T-helper 17 cell (primary cell): ENCODE measurements at regions not wholly inside any gene's neighbourhood (a gene's known extent, or its start where the extent isn't known, plus 50 kb on each side); places are given as distances from the start of the nearest gene placed in this dataset.

Experiments used
- ATAC-seq: fragments of 150-1000 bp; cut with Tn5 transposase; 2 replicates; pipeline ENCODE4 v1.10.0; 2021; ENCODE audit warnings: mild to moderate bottlenecking, moderate library complexity
- DNase-seq, 3 donors: peaks; one replicate each; pipeline versions ENCODE4 v3.0.0 to v3.0.0-alpha.2; 2020 to 2021
- H3K9me3 ChIP-seq: one replicate; pipeline ENCODE4 v1.7.0; 2013; ENCODE audit warnings: low read length, mild to moderate bottlenecking; ENCODE audit not compliant: control insufficient read depth, poor library complexity, severe bottlenecking
- H3K27ac Mint-ChIP-seq: one replicate; pipeline ENCODE4 v1.8.0; 2022; ENCODE audit warnings: mild to moderate bottlenecking, moderate library complexity, mixed read lengths
- H3K27me3 Mint-ChIP-seq: one replicate; pipeline ENCODE4 v1.8.0; 2022; ENCODE audit warnings: mixed read lengths
- H3K36me3 Mint-ChIP-seq: one replicate; pipeline ENCODE4 v1.8.0; 2022; ENCODE audit warnings: low read depth, mixed read lengths
- H3K4me1 Mint-ChIP-seq: one replicate; pipeline ENCODE4 v1.8.0; 2022; ENCODE audit warnings: mild to moderate bottlenecking, mixed read lengths
- H3K4me3 Mint-ChIP-seq: one replicate; pipeline ENCODE4 v1.8.0; 2022; ENCODE audit warnings: mild to moderate bottlenecking, moderate library complexity, mixed read lengths

DNA sequence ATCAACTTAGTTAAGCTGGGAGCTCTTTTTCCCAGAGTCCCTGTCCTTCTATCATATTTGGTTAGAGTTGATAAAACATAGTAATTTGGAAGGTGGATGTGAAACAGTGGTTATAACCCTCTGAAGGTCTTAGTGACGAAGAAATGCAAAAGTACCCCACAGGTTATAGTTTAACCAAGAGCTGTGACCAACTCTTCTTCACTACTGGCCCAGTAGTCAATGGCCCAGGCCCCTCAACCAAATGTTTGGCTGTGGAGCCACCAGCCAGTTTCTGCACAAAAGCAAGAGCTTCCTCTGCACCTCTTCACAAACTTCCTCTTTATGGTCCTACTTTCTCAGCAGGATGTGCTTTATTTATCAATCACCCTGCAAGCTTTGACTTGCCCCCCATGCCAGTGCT lies 132.6 kb downstream of the BMP4 start:
- no peaks in the 10 kb centered on the region for H3K9me3 ChIP-seq
- ATAC-seq = no peak
- H3K36me3 Mint-ChIP-seq = no peaks in the 10 kb centered on the region

DNA sequence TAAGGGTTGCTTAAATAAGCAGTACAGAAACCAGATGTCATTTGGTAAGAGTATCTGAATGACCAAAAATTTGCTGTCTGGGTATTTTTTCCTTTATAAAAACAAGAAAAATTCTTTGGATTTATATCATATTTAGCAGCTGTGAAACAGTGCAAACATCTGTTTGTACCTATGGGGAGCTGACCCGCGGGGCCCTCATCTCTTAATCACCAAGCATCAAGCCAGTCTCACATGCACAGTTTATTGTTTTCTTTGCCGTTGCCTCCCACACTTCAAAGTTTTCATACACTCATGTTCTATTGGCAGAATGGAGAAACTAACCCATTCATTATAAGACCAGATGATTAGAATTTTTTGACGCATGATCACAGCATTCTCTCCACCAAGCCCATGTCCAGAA lies 142.2 kb downstream of the BMP4 start:
- no peak overlapping the region for H3K4me3 Mint-ChIP-seq
- H3K4me1 Mint-ChIP-seq = no peaks in the 10 kb centered on the region
- ATAC-seq (no peak), DNase-seq (no peak)
- no peaks in the 10 kb centered on the region for H3K27me3 Mint-ChIP-seq
- no peaks in the 10 kb centered on the region for H3K9me3 ChIP-seq
- H3K36me3 Mint-ChIP-seq = no peaks in the 10 kb centered on the region
- H3K27ac Mint-ChIP-seq = no peak overlapping the region

More for the DNA sequence above, 132.6 kb downstream of the BMP4 start:
- Mint-ChIP-seq H3K4me1 (no peaks in the 10 kb centered on the region), H3K4me3 (no peak overlapping the region), H3K27ac (no peak overlapping the region), H3K27me3 (no peaks in the 10 kb centered on the region)
- DNase-seq = no peak

DNA sequence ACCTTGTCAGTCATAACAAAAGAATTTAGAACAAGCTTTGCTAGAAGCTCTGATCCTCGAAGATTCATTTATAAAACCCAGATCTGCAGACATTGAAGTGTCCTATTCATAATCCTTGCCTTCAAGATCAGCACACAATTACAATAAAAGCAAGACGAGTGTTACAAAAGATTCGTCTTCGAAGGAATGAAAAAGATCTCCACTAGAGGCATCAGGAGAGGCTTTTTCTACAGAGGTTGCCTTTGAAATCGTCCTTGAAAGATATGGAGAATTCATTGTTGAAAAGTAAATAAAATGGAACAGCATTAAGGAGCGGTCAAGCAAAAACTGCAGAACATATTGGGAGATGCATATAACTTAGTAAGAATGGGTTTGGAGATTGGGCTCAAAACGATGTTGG lies 146.4 kb downstream of the BMP4 start:
- ATAC-seq (no peak), DNase-seq (no peak)
- H3K9me3 ChIP-seq = no peaks in the 10 kb centered on the region
- Mint-ChIP-seq H3K4me1 (no peaks in the 10 kb centered on the region), H3K4me3 (no peak overlapping the region), H3K27me3 (no peaks in the 10 kb centered on the region), H3K36me3 (no peaks in the 10 kb centered on the region), H3K27ac (no peak overlapping the region)

DNA sequence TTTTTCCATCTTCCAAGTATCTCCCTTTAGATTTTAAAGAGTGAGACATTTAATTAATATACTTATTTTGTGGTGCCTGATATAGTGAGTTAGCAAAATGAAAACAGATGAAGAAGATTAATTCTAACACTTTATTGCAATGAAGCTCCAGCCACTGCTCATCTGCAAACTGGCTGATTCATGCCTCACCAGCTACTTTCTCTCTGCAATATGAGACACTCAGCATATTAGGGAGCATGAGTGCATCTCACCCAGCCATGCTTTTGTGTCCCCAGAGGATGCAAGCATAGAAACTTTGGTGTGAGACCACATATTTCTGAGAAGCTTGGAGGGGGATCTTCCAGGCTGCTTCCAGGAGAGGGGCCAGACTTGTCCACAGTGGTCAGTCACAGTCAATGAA lies 148.6 kb downstream of the BMP4 start:
- H3K4me3 Mint-ChIP-seq = no peak overlapping the region
- DNase-seq = no peak
- no peak overlapping the region for H3K27ac Mint-ChIP-seq
- no peaks in the 10 kb centered on the region for H3K9me3 ChIP-seq
- no peaks in the 10 kb centered on the region for H3K36me3 Mint-ChIP-seq
- no peaks in the 10 kb centered on the region for H3K4me1 Mint-ChIP-seq
- no peak for ATAC-seq
- H3K27me3 Mint-ChIP-seq = no peaks in the 10 kb centered on the region

DNA sequence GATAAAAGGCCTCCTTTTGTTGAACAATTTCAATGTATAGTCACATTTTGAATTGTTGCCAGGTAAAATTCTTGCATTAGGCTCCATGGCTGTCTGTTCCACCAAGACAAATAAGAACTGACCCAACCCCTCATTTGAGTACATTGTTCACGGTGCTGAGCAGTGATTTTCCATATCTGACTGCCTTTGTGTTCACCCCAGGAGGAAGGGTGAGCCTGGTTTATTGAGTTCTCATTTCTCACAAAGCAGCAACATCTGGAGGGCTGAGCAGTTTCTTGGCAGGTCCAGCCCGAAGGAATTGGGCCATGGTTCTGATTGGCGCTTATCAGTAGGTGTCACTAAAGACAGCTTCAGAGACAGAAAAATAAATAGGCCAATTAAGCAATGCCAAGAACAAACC lies 149.1 kb downstream of the BMP4 start:
- Mint-ChIP-seq H3K27me3 (no peaks in the 10 kb centered on the region), H3K27ac (no peak overlapping the region), H3K36me3 (no peaks in the 10 kb centered on the region), H3K4me1 (no peaks in the 10 kb centered on the region), H3K4me3 (no peak overlapping the region)
- ATAC-seq (no peak), DNase-seq (no peak)
- no peaks in the 10 kb centered on the region for H3K9me3 ChIP-seq

DNA sequence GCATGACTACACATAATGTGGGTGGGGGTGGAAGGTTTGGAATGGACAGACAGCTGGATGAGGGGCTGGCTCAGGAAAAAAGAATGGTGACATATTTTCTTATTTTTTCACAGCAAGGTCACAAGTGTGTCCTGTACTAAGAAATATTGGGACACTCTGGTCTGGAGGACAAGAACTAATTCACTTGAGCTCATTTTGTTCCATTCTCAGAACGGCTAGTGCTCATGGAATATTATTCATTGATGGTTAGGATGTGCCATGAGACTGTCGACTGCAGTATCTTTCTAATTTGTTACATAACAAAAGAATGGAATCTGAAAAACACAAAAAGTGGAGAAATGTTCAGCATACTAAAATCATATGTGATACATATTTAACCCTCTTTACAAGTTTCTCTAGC lies 149.5 kb downstream of the BMP4 start:
- Mint-ChIP-seq H3K36me3 (no peaks in the 10 kb centered on the region), H3K4me3 (no peak overlapping the region), H3K4me1 (no peaks in the 10 kb centered on the region), H3K27me3 (no peaks in the 10 kb centered on the region), H3K27ac (no peak overlapping the region)
- ATAC-seq (no peak), DNase-seq (no peak)
- no peaks in the 10 kb centered on the region for H3K9me3 ChIP-seq

DNA sequence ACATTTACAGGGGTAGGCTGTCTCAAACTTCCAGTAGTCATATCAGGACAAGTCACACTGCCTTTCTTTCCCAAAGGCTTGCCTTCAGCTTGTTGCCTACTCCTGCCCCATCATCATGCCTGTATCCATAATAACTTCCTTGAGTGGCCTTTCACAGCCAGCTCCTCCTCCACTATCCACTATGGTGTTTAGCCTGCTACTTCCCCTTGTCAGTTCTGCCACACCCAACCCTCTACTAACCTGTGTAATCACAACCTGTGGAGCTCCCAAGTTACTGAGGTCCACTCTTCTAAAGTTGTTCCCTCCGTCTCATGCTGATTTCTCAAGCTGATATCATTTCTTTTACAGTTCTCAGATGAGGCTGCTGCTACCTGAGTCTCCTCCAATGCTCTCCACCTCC lies 159.9 kb downstream of the BMP4 start:
- ATAC-seq (no peak), DNase-seq (no peak)
- no peak overlapping the region for H3K4me3 Mint-ChIP-seq
- no peak overlapping the region for H3K27ac Mint-ChIP-seq
- H3K36me3 Mint-ChIP-seq = no peaks in the 10 kb centered on the region
- H3K27me3 Mint-ChIP-seq = no peaks in the 10 kb centered on the region
- H3K9me3 ChIP-seq = no peaks in the 10 kb centered on the region
- H3K4me1 Mint-ChIP-seq = no peaks in the 10 kb centered on the region

DNA sequence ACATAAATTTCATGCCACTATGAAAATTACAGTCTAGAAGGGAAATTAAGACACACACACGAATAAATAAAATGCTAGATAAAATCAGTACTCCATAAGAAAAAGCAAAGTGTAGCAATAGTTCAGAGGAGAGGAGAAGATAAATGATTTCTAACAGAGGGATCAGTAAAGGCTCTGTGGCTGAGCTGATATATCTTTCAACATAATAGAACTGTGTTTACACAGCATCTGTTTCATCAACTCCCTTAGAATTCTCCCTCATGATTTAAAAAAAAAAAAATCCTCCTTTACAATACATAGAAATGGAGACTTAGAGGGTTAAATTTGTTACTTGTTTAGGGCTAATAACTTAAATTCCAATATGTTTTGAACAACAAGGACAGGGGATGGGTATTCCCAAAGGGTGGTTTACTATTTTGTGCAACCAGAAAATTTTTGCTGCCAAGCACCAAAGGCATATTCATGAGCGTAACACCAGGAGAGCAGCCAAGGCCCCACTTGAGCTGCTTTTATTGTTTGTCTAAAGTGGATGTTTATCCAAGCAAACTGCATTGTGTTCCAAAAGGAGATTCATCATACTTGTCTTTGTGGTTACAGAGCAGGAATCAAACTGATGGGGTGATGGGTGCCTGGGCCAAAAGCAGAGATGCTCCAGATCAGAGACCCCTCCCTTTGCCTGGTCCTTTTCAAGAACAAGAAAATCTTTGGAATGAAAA lies 162.7 kb downstream of the BMP4 start:
- Mint-ChIP-seq H3K27me3 (no peaks in the 10 kb centered on the region), H3K27ac (no peak overlapping the region), H3K4me3 (no peak overlapping the region), H3K4me1 (no peaks in the 10 kb centered on the region), H3K36me3 (no peaks in the 10 kb centered on the region)
- no peak for DNase-seq
- no peak for ATAC-seq
- no peaks in the 10 kb centered on the region for H3K9me3 ChIP-seq

DNA sequence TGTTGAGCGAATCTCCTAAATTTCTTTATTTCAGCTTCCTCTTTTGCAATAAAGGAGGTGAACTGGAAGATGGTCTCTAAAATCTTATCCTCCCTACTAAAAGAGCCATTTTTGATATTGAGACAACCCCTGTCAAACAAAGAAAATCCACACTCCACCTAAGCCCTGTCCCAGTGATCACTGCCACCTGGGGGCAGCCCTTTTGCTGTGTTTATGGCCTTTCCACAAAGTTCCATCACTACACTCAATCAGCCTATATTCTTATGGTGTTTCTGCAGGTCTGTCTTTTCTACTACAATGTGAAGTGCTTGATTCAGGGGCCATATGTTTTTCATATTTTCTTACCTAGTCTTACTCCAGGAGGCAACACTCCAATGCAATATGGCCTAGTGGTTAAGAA lies 163.7 kb downstream of the BMP4 start:
- no peak for ATAC-seq

DNA sequence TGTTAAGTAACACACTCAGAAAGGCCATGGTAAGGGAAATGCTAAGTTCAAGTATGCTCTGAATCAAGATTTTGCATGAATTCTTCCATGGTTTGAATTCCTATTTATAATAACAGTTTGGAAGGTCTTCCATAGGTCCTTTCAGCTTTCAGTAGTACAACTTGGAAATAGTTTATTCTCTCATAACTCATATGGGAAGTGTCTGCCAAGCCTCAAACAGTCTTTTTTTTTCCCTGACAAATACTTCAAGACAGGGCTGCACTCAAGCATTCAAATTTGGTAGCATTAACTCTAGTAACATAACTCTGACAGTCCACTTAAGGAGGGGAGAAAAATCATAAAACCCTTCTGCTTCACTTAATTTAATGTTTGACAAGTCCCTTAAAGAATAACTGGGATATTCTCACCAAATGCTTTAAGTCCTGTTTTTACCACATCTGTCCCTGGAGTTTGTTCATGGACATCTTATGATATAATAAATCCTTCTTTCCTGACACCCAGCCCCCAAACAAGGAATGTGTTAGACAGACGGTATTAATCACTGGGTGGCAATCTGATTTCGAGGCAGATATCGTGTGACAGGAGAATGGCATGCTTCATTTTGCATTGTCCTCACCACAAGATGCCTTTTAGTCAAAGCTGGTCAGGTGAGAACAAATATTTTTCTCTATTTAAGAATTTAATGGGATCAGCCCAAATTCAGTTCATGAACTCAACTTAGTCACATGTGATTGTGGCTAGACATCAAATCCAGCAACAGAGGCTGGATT lies 165.7 kb downstream of the BMP4 start:
- Mint-ChIP-seq H3K27ac (no peak overlapping the region), H3K4me3 (no peak overlapping the region), H3K27me3 (no peaks in the 10 kb centered on the region), H3K36me3 (no peaks in the 10 kb centered on the region), H3K4me1 (no peaks in the 10 kb centered on the region)
- DNase-seq (no peak), ATAC-seq (no peak)
- H3K9me3 ChIP-seq = no peaks in the 10 kb centered on the region

More for the DNA sequence above, 163.7 kb downstream of the BMP4 start:
- H3K9me3 ChIP-seq = no peaks in the 10 kb centered on the region
- no peak for DNase-seq
- H3K4me1 Mint-ChIP-seq = no peaks in the 10 kb centered on the region
- no peak overlapping the region for H3K4me3 Mint-ChIP-seq
- H3K27me3 Mint-ChIP-seq = no peaks in the 10 kb centered on the region
- no peaks in the 10 kb centered on the region for H3K36me3 Mint-ChIP-seq
- no peak overlapping the region for H3K27ac Mint-ChIP-seq

DNA sequence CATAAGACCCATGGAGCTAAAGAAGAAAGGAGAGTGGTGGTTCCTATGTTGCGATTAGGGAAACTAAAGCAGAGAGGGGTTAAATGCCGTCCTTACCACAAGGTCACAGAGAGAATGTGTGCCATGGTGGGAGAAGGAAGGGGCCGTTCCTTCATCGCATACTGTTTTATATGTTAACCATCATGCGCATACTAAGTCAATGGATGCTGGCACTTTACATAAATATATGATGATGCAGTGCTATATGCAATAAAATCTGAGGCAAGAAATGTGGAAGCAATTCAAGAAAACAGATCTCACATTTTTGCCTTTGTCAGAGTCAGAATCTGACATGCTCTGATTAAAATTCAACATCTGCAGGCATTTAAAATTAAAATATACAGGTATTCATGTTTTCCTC lies 168.1 kb downstream of the BMP4 start:
- ATAC-seq (no peak), DNase-seq (no peak)
- no peak overlapping the region for H3K4me3 Mint-ChIP-seq
- H3K27ac Mint-ChIP-seq = no peak overlapping the region
- H3K27me3 Mint-ChIP-seq = no peaks in the 10 kb centered on the region
- no peaks in the 10 kb centered on the region for H3K36me3 Mint-ChIP-seq
- no peaks in the 10 kb centered on the region for H3K9me3 ChIP-seq
- H3K4me1 Mint-ChIP-seq = no peaks in the 10 kb centered on the region

DNA sequence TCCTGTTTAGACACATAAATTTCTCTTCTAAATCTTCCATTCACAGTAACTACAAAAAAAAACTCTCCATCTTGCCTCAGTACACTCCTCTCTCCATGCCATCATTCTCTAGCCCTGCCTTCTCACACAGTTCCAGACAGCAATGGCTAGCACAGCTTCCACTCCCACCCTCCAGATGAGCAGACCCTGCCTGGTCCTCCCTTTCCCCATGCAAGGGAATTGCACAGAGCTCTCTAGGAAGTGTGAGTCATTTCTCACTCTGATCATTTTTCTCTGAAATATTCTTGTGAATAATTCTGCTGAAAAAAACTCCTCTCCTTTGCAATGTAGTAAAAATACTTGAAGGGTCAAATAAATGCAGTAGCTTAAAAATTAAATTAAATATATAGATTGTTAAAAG lies 170.6 kb downstream of the BMP4 start:
- H3K9me3 ChIP-seq = no peaks in the 10 kb centered on the region
- Mint-ChIP-seq H3K27me3 (no peaks in the 10 kb centered on the region), H3K36me3 (no peaks in the 10 kb centered on the region), H3K4me3 (no peak overlapping the region), H3K4me1 (no peaks in the 10 kb centered on the region), H3K27ac (no peak overlapping the region)
- no peak for ATAC-seq
- no peak for DNase-seq

DNA sequence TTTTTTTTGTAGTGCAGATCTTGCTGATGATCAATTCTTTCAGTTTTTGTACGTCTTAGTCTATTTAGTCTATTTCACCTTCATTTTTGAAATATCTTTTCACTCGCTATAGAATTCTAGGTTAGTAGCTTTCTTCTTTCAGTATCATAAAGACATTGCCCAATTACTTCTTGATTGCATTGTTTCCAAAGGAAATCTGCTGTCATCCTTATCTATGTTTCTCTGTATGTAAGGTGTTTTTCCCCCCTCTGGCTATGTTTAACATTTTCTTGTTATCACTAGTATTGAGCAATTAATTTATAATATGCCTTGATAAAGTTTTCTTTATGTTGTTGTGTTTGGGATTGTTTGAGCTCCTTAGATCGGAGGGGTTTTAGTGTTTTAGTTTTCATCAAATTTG lies 171.9 kb downstream of the BMP4 start:
- Mint-ChIP-seq H3K27me3 (no peaks in the 10 kb centered on the region), H3K27ac (no peak overlapping the region), H3K4me3 (no peak overlapping the region), H3K36me3 (no peaks in the 10 kb centered on the region), H3K4me1 (no peaks in the 10 kb centered on the region)
- ATAC-seq (no peak), DNase-seq (no peak)
- H3K9me3 ChIP-seq = no peaks in the 10 kb centered on the region

DNA sequence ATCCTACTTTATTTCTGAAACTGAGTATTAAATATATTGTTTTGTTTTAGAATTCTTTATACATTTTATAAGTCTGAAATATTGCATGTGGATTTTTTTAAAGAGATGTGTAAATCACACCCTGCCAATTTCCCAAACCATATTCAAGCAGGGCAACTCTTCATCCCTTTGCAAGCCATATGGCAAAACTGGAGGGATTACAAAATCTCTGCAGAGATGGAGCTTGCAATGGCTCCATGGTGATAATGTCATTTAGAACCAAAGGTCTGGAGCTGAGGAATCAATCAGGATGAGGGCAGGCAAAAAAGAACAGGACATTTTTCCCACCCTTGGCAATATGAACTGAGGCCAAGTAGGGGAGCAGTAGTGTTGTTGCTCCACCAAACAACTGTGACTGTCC lies 173.4 kb downstream of the BMP4 start:
- no peaks in the 10 kb centered on the region for H3K27me3 Mint-ChIP-seq
- H3K9me3 ChIP-seq = no peaks in the 10 kb centered on the region
- no peaks in the 10 kb centered on the region for H3K36me3 Mint-ChIP-seq
- H3K4me1 Mint-ChIP-seq = no peaks in the 10 kb centered on the region
- H3K27ac Mint-ChIP-seq = no peak overlapping the region
- H3K4me3 Mint-ChIP-seq = no peak overlapping the region
- ATAC-seq = no peak
- DNase-seq = no peak
